UCSD-AML1 (cell line): ENCODE measurements at regions not wholly inside any gene's neighbourhood (a gene's known extent, or its start where the extent isn't known, plus 50 kb on each side); places are given as distances from the start of the nearest gene placed in this dataset.
"Not testable (repeated sequence)": the region's sequence is repeated elsewhere in the genome, so short reads cannot be mapped to it uniquely, and the experiment has no call there.

Experiments used
- DNase-seq: peaks from one replicate; lab custom pipeline; 2025; ENCODE audit not compliant: unreplicated experiment; lab: John Stamatoyannopoulos, UW

DNA sequence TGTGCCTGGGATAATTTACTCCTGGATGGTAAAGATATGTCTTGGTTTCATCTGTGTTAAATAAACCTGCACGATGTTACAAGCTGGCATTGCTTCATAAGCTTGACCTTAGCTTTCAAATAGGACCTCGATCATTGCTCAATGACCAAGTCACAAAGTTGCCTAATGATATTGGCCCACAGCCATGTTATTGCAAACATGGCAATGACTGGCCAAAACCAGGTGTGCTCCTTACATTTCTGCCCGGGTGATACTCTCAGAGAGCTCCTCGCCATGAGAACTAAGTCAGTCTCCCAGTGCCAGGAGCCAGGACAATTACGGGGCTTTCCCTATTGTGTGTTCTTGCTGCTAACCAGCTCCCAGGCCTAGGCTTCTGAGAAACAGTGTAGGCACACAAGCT lies 72.5 kb upstream of the CYP1B1 start:
- DNase-seq = no peak

DNA sequence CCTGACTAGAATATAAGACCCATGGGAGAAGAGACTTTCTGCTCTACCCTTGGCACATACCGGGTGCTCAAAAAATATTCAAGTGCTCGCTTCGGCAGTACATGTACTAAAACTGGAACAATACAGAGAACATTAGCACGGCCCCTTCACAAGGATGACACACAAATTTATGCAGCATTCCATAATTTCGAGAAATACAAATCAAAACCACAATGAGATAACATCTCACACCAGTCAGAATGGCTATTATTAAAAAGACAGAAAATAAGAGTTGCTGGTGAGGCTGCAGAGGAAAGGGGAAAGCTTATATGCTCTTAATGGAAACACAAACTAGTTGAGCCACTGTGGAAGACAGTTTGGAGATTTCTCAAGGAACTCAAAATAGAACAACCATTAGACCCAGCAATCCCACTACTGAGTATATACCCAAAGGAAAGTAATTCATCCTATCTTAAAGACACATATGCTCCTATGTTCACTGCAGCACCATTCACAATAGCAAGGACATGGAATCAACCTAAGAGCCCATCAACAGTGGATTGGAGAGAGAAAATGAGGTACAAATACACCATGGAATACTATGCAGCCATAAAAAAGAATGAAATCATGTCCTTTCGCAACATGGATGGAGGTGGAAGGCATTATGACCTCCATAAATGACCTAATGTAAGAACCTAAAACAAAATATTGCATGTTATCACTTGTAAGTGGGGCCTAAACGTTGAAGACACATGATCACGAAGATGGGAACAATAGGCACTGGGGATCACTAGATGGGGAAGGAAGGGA lies 71.6 kb upstream of the CYP1B1 start:
- no peak for DNase-seq

DNA sequence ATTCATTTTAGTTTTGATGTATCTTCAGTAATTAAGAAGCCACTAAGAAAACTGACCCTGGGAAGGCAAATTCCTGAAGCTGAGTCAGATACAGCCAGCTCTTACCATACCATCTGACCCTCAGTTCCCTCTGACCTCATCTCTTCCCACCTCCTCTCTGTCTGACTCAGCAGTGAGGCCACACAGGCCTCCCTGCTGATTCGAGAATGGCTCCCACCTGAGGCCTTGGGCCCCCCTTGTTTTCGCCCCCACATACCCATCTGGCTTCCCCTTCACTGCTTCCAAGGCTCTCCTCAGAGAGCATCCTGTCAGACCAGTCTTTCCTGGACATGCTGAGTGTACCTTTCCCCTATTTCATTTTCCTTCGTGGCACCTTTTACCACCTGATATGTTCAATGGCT lies 71.0 kb upstream of the CYP1B1 start:
- no peak for DNase-seq

DNA sequence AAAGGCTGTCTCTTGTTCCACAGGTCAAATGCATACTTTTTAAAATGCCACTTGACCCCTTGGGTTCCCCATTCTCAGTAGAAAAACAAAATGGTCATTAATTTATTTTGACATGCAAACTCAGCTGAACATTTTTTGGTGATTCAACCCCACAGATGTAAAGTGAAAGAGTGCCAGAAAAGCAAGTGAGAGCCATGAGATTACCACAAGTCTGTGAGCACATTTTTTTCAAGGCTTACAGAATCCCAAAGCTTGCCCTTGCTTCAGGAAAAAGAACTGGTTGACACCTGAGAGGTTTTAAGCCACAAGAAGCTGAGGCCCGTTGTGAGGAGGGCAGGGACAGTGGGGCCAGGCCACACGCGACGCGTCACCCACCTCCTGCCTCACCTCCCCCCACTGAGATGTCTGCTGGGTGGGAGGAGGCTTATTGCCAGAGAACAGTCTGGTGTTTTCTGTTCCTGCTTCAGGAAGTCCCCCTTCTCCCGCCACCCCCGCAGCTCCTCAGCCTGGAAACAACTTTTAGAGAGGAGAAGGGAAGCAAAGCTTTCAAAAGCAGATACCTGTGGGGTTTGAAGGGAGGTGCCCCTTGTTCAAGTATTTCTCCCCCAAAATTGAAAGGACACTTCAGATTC lies 70.4 kb upstream of the CYP1B1 start:
- DNase-seq = peak; percentile 23

DNA sequence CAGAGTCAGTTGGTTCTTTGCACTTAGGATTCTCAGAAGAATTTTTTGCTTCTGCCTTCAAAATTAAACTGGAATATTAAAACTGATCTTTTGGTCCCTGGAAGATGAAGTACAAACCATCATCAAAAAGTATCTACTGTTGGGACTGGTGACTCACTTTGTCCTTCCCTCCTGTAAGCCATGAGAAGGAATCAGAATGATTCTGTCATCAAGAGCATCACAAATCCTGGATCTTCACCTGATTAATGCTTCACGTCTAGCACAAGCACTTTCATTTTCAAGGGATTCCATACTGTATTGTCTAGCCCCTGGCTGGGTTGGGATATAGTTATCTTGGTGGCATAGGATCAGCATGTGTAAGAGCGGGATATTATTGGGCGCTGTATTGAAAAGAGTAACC lies 69.3 kb upstream of the CYP1B1 start:
- no peak for DNase-seq

DNA sequence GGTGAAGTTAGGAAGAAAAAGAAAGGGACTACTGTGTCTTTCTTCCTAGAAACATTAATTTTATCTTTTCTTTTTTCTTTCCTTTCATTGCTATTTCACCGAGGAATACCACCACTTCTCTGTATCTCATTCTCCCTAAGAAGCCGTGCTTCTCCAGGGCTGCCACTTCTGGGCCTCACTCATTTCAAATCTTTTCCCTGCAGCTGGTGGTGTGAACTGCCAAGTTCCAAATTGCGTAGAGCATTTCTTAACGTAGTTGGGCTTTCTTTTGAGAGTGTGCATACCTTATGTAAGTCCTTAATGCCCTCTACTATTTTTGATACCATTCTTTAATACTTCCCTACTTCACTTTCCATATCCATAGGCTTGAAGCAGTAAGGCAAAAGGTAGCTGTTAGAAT lies 66.7 kb upstream of the CYP1B1 start:
- DNase-seq = no peak

DNA sequence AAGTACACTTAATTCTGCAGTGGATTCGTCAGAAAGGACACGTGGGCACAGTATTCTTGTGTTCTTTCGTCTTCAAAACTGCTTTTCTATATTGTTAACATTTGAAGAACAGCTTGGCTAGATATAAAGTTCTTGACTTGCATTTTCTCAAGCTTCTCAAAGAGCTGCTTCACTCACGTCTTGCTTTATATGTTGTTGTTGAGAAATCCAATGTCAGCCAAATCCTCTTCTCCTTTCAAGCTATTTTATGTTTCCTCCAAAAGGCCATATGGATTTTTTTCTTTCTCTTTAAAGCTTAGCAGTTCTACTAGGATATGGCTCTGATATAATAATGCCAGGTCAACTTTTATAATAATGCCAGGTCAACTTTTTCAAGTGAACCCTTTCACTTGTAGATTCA lies 65.5 kb upstream of the CYP1B1 start:
- DNase-seq = no peak

DNA sequence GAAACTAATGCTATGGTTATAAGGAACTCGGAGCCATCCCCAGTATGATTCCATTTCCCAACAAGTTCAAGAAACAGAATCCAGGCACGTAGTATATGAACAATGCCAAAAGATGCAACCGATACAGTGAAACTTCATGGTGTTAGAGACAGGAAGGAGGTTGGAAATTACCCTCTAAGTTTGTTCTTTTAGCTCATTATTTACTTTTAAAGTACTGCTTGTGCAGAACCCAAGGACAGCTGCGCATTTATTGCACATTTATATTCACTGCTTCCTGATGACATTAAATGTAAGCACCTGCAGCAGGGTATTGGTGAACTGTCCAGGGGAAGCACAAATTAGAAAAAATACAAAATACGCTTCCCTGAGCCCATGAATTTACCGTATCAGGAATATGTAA lies 63.0 kb upstream of the CYP1B1 start:
- DNase-seq = no peak

DNA sequence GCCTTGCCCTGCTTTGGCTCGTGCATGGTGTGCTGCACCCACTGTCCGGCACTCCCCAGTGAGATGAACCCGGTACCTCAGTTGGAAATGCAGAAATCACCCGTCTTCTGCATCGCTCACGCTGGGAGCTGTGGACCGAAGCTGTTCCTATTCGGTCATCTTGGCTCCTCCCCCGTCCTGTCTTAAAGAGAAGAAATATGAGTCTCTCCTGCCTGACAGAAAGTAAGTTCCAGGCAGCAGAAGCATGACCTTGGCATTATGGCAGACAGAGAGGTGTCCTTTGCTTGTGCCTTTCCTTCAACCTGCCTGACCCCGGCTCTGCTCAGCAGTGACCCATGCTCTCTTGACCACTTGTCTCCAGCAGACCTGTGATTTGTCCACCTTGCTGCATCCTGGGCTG lies 62.5 kb upstream of the CYP1B1 start:
- DNase-seq = no peak

DNA sequence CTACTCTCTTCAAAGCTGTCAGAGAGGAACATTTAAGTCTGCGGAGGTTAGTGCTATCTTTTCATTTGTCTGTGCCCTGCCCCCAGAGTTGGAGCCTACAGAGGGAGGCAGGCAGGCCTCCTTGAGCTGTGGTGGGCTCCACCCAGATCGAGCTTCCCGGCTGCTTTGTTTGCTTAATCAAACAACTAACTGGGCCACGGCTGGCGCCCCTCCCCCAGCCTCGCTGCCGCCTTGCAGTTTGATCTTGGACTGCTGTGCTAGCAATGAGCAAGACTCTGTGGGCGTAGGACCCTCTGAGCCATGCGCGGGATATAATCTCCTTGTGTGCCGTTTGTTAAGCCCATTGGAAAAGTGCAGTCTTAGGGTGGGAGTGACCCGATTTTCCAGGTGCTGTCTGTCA lies 62.0 kb upstream of the CYP1B1 start:
- not testable (repeated sequence) for DNase-seq

DNA sequence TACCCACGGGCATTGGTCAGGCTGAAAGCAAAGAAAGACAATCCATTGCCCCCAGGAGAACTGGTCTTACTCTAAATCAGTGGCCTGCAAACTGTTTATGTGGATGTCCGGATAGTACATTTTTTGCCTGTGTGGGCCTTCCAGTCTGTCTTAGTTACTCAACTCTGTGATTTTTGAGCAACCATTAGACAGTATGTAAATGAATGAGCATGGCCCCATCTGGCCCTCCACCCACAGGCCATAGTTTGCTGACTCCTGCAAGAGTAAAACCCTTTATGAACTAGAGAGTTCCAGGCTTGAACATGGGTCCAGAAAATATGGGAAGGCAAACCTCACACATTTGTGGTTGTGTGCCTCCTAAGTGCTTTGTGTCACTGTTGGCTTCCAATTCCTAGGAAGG lies 55.7 kb upstream of the CYP1B1 start:
- DNase-seq = no peak

DNA sequence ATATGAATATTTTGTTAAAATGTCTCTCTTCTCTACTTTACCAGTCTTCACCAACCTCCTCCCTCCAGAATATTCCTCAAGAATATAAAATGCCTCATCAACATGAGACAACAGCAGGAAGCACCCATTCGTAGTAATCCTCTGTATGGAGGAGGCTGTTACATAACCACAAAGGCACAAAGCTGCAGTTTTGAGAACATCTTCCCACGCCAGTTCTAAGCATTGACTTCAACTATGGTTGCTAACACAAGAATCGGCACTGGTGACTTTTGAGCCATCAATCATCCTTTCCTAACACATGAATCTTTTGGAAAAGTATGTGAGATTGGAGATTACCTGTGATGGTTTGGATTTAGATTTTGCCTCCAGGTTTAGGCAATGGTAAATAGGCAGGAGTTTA lies 54.9 kb upstream of the CYP1B1 start:
- DNase-seq = no peak

DNA sequence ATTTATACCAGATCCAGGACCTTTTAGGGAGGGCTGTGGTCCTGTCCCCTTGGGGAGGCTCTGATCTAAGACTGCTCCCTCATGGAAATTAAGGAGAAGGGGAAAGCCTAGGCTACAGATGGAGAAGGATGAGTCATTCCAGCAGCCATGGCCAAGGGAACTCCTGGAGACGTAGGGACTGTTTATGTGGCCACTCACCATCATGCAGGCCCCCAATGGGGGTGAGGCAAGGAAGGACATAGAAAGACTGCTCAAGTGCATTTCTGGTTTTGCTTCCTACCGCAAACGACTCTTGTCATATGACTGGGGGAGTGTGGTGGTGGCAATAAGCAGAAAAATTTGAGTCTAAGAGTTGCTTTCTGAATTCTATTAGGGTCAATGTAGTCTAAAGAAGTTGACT lies 54.0 kb upstream of the CYP1B1 start:
- no peak for DNase-seq

DNA sequence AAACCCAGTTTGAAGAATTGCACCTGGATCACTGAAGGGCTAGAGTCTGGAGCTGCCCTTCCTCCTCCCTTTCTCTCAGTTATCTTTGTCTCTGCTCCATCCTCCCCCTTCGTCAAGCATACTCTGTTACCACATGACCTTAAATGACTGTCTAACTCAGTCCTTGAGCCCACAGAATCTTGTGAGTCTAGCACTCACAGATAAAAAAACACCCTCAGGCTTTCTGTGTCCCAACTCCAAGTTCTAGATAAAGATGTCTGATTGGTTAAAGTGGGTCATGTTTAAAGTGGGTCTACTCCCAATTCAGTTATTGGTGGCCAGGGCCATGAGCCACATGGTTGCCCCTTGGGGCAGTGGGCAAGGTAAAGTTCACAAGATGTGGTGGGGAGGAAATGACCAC lies 53.5 kb upstream of the CYP1B1 start:
- DNase-seq = no peak

DNA sequence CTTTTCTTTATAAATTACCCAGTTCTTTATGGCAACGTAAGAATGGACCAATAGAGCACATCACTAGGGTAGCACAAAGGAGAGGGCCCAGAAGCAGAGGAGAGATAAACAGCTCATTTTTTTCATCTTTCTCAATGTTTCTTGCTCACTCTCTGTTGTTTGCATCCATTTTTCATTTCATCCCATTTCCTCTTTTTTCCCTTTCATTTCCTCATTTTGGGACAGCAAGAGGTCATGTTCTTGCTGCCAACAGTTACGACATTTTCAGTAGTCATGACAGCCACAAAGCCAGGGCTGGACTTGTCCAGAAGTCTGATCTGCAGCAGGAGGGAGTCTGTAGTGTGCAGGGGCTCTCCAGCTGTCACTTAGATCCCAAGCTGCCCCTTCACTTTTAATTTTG lies 52.7 kb upstream of the CYP1B1 start:
- DNase-seq = no peak

DNA sequence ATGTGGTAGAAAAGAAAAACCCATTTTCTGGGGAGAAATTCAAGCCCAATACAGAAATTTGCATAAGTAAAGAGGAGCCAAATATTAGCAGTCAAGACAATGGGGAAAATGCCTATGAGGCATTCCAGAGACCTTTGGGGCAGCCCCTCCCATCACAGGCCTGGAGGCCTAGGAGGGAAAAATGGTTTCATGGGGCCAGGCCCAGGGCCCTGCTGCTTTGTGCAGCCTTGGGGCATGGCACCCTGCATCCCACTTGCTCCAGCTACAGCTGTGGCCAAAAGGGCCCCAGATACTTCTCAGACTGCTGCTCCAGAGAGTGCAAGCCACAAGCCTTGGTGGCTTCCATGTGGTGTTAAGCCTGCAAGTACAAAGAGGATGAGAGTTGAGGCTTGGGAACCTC lies 51.3 kb upstream of the CYP1B1 start:
- DNase-seq = no peak

DNA sequence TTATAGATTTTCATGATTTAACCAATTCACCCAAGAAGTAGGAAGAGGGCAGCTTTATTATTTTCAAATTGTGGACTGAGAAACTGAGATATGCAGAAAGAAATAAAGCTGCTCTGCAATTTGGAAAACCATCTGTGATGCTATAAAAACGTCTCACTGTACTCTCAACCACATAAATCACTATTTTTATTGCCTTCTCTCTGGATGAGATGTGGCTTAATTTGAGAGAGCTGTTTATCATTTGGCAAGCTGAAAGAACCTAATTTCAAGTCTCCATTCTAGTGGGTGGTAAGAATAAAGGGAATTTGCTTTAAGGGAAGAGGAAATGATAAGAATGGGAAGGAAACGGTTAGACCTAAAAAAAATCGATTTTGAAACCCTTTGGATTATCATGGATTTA lies 49.9 kb upstream of the CYP1B1 start:
- DNase-seq = no peak
